T-helper 2 cell treated with Interferon-gamma antibody and Interleukin-4, amounts not matched to agents 5 μg/mL and 100 μg/mL, for 36 hours (primary cell): ENCODE measurements at regions not wholly inside any gene's neighbourhood (a gene's known extent, or its start where the extent isn't known, plus 50 kb on each side); places are given as distances from the start of the nearest gene placed in this dataset.

ENCODE experiments used
- DNase-seq: peaks from one replicate; pipeline ENCODE4 v3.0.0; 2021; ENCODE audit warnings: low spot score
- H3K27ac Mint-ChIP-seq: one replicate; pipeline ENCODE4 v1.8.0; 2021; ENCODE audit warnings: mild to moderate bottlenecking, mixed read lengths
- H3K27me3 Mint-ChIP-seq: one replicate; pipeline ENCODE4 v1.8.0; 2021; ENCODE audit warnings: low read depth, mixed read lengths
- H3K36me3 Mint-ChIP-seq: one replicate; pipeline ENCODE4 v1.8.0; 2021; ENCODE audit warnings: low read depth, mixed read lengths
- H3K4me1 Mint-ChIP-seq: one replicate; pipeline ENCODE4 v1.8.0; 2021; ENCODE audit warnings: low read depth, mixed read lengths
- H3K4me3 Mint-ChIP-seq: one replicate; pipeline ENCODE4 v1.8.0; 2022; ENCODE audit warnings: mild to moderate bottlenecking, moderate library complexity, mixed read lengths
- H3K9me3 Mint-ChIP-seq: one replicate; pipeline ENCODE4 v1.8.0; 2021; ENCODE audit warnings: mixed read lengths

GRCh38 chr6:33967966-33968724 lies 164.3 kb upstream of the MLN start:
- peaks cover 48% of the 10 kb centered on the region for H3K27me3 Mint-ChIP-seq
- no peak overlapping the region for H3K4me3 Mint-ChIP-seq
- H3K4me1 Mint-ChIP-seq: no peaks in the 10 kb centered on the region
- no peak for DNase-seq
- no peaks in the 10 kb centered on the region for H3K9me3 Mint-ChIP-seq
- no peaks in the 10 kb centered on the region for H3K36me3 Mint-ChIP-seq
- H3K27ac Mint-ChIP-seq: no peak overlapping the region

GRCh38 chr6:33967265-33967767 lies 163.5 kb upstream of the MLN start:
- no peaks in the 10 kb centered on the region for H3K36me3 Mint-ChIP-seq
- no peak overlapping the region for H3K27ac Mint-ChIP-seq
- no peaks in the 10 kb centered on the region for H3K9me3 Mint-ChIP-seq
- DNase-seq: no peak
- H3K4me1 Mint-ChIP-seq: no peaks in the 10 kb centered on the region
- no peak overlapping the region for H3K4me3 Mint-ChIP-seq
- peaks cover 45% of the 10 kb centered on the region for H3K27me3 Mint-ChIP-seq

GRCh38 chr6:33966536-33966935 lies 162.7 kb upstream of the MLN start:
- DNase-seq: no peak
- Mint-ChIP-seq H3K27ac (no peak overlapping the region), H3K4me3 (no peak overlapping the region), H3K9me3 (no peaks in the 10 kb centered on the region), H3K36me3 (no peaks in the 10 kb centered on the region), H3K4me1 (no peaks in the 10 kb centered on the region), H3K27me3 (peaks cover 40% of the 10 kb centered on the region)

- Mint-ChIP-seq H3K9me3 (no peaks in the 10 kb centered on the region), H3K4me3 (no peak overlapping the region), H3K36me3 (no peaks in the 10 kb centered on the region), H3K27me3 (peaks cover 33% of the 10 kb centered on the region), H3K4me1 (no peaks in the 10 kb centered on the region), H3K27ac (no peak overlapping the region)
- DNase-seq: no peak
These were observed 162.0 kb upstream of the MLN start for GRCh38 chr6:33965766-33966165.

- Mint-ChIP-seq H3K4me1 (no peaks in the 10 kb centered on the region), H3K4me3 (no peak overlapping the region), H3K27ac (no peak overlapping the region), H3K27me3 (peaks cover 19% of the 10 kb centered on the region), H3K36me3 (no peaks in the 10 kb centered on the region), H3K9me3 (no peaks in the 10 kb centered on the region)
- DNase-seq: no peak
These were observed 160.6 kb upstream of the MLN start for GRCh38 chr6:33964387-33964786.

- Mint-ChIP-seq H3K4me3 (no peak overlapping the region), H3K36me3 (no peaks in the 10 kb centered on the region), H3K27me3 (peaks cover 16% of the 10 kb centered on the region), H3K27ac (no peak overlapping the region), H3K9me3 (no peaks in the 10 kb centered on the region), H3K4me1 (no peaks in the 10 kb centered on the region)
- no peak for DNase-seq
These were observed 159.4 kb upstream of the MLN start for GRCh38 chr6:33963136-33963750.

GRCh38 chr6:33962246-33963027 lies 158.6 kb upstream of the MLN start:
- Mint-ChIP-seq H3K9me3 (no peaks in the 10 kb centered on the region), H3K27ac (no peak overlapping the region), H3K4me1 (no peaks in the 10 kb centered on the region), H3K36me3 (no peaks in the 10 kb centered on the region), H3K4me3 (no peak overlapping the region), H3K27me3 (peaks cover 9% of the 10 kb centered on the region)
- no peak for DNase-seq

GRCh38 chr6:33961691-33962090 lies 157.9 kb upstream of the MLN start:
- Mint-ChIP-seq H3K4me1 (no peaks in the 10 kb centered on the region), H3K4me3 (no peak overlapping the region), H3K36me3 (no peaks in the 10 kb centered on the region), H3K27ac (no peak overlapping the region), H3K9me3 (no peaks in the 10 kb centered on the region), H3K27me3 (peaks cover 3% of the 10 kb centered on the region)
- no peak for DNase-seq

- H3K27ac Mint-ChIP-seq: no peak overlapping the region
- H3K4me3 Mint-ChIP-seq: no peak overlapping the region
- no peaks in the 10 kb centered on the region for H3K27me3 Mint-ChIP-seq
- no peaks in the 10 kb centered on the region for H3K9me3 Mint-ChIP-seq
- H3K4me1 Mint-ChIP-seq: no peaks in the 10 kb centered on the region
- DNase-seq: no peak
- H3K36me3 Mint-ChIP-seq: no peaks in the 10 kb centered on the region
These were observed 156.8 kb upstream of the MLN start for GRCh38 chr6:33960345-33961313.

GRCh38 chr6:33959661-33960344 lies 156.0 kb upstream of the MLN start:
- Mint-ChIP-seq H3K27ac (no peak overlapping the region), H3K36me3 (no peaks in the 10 kb centered on the region), H3K9me3 (no peaks in the 10 kb centered on the region), H3K4me3 (no peak overlapping the region), H3K4me1 (peaks cover under 1% of the 10 kb centered on the region), H3K27me3 (peaks cover under 1% of the 10 kb centered on the region)
- no peak for DNase-seq

GRCh38 chr6:33959329-33959651 lies 155.5 kb upstream of the MLN start:
- no peaks in the 10 kb centered on the region for H3K36me3 Mint-ChIP-seq
- H3K9me3 Mint-ChIP-seq: no peaks in the 10 kb centered on the region
- peaks cover 3% of the 10 kb centered on the region for H3K27me3 Mint-ChIP-seq
- DNase-seq: no peak
- H3K4me3 Mint-ChIP-seq: no peak overlapping the region
- no peak overlapping the region for H3K27ac Mint-ChIP-seq
- peaks cover 2% of the 10 kb centered on the region for H3K4me1 Mint-ChIP-seq

- Mint-ChIP-seq H3K27ac (no peak overlapping the region), H3K9me3 (no peaks in the 10 kb centered on the region), H3K4me3 (no peak overlapping the region), H3K4me1 (peaks cover 2% of the 10 kb centered on the region), H3K36me3 (no peaks in the 10 kb centered on the region), H3K27me3 (peaks cover 3% of the 10 kb centered on the region)
- no peak for DNase-seq
These were observed 154.9 kb upstream of the MLN start for GRCh38 chr6:33958526-33959328.
